K562 (cell line): ENCODE measurements at regions not wholly inside any gene's neighbourhood (a gene's known extent, or its start where the extent isn't known, plus 50 kb on each side); places are given as distances from the start of the nearest gene placed in this dataset.
A peak's percentile ranks its signal among the peaks of the same experiment; 100 is the strongest.

Experiments used
- ATAC-seq: fragments of 200-7000 bp; cut with Tn5 transposase; 3 replicates; pipeline ENCODE4 v1.9.1; 2020; ENCODE audit warnings: moderate library complexity
- BruUV-seq: library from RNA; stranded (reverse); fragments of 400-500 nt; replicated peaks from 2 replicates; lab custom pipeline; 2021; lab: Mats Ljungman, UMichigan
- CTCF ChIA-PET: fragments of 300-600 bp; formaldehyde crosslinking; extraction: SDS; loops from one replicate; lab custom pipeline; 2021; ENCODE audit warnings: low intra/inter-chr PET ratio; lab: Yijun Ruan, JAX
- POLR2A ChIA-PET: fragments of 300-600, 350-650 bp; sonication (Branson Sonifier 250); formaldehyde crosslinking; extraction: SDS; loops from one replicate; lab custom pipeline; 2021; ENCODE audit warnings: antibody characterized with exemption, inconsistent platforms; lab: Yijun Ruan, JAX
- DNase-seq, 4 experiments: peaks; one replicate each; pipeline versions ENCODE4 v3.0.0 to v3.0.0-alpha.2; 2011 to 2018; ENCODE audit warnings: low spot score in 3 of 4, mixed read lengths in 3 of 4; ENCODE audit errors: extremely low read depth in 1 of 4
- FAIRE-seq: peaks from 2 replicates; lab custom pipeline; 2011; peaks lifted over from hg19 to GRCh38; lab: Jason Lieb, UNC
- H2AFZ ChIP-seq: 2 replicates; pipeline ENCODE4 v1.6.0; 2011; ENCODE audit warnings: low read depth, low read length, control low read depth, inconsistent platforms
- H3K27ac ChIP-seq: fragments of 200-600 bp; 3 replicates; pipeline ENCODE4 v1.8.0; 2011; ENCODE audit warnings: low read depth, mild to moderate bottlenecking, control low read depth, inconsistent platforms, low read length, moderate library complexity, mixed read lengths; ENCODE audit errors: extremely low read depth
- H3K27me3 ChIP-seq, 2 experiments: fragments of 300-600 bp in 1 of 2; 2 replicates in 1 of 2; 3 replicates in 1 of 2; pipeline versions ENCODE4 v1.6.0 to v1.8.0; 2011; ENCODE audit warnings: inconsistent platforms in 2 of 2, low read length in 2 of 2, mild to moderate bottlenecking in 1 of 2, mixed read lengths in 1 of 2, moderate library complexity in 1 of 2; ENCODE audit not compliant: control insufficient read depth in 2 of 2, insufficient read depth in 2 of 2
- H3K36me3 ChIP-seq: fragments of 300-600 bp; 3 replicates; pipeline ENCODE4 v1.8.0; 2011; ENCODE audit warnings: mild to moderate bottlenecking, low read length, inconsistent platforms; ENCODE audit not compliant: control insufficient read depth, insufficient read depth
- H3K4me1 ChIP-seq, 2 experiments: fragments of 200-600 bp in 1 of 2; replicated peaks in 1 of 2; 2 replicates in 1 of 2; 3 replicates in 1 of 2; pipeline versions ENCODE4 v1.5.1 to v1.8.0; 2011; ENCODE audit warnings: inconsistent platforms in 2 of 2, low read length in 2 of 2, mild to moderate bottlenecking in 1 of 2, mixed read lengths in 1 of 2, moderate library complexity in 1 of 2; ENCODE audit not compliant: control insufficient read depth in 2 of 2, insufficient read depth in 2 of 2
- H3K4me2 ChIP-seq: 2 replicates; pipeline ENCODE4 v1.6.1; 2011; ENCODE audit warnings: low read length, control low read depth, inconsistent platforms, mixed read lengths; ENCODE audit not compliant: insufficient read depth
- H3K4me3 ChIP-seq: fragments of 200-600 bp; sonication (generic), shearing (Covaris generic); 2 replicates; pipeline ENCODE4 v1.5.1; 2016; ENCODE audit warnings: control low read depth, inconsistent platforms
- H3K79me2 ChIP-seq: fragments of 200-600 bp; 3 replicates; pipeline ENCODE4 v1.8.0; 2011; ENCODE audit warnings: low read length, inconsistent platforms; ENCODE audit not compliant: control insufficient read depth, insufficient read depth
- H3K9ac ChIP-seq, 2 experiments: 2 replicates each; pipeline versions ENCODE4 v1.6.0 to v1.6.1; 2011; ENCODE audit warnings: low read depth in 2 of 2, low read length in 2 of 2, control low read depth in 1 of 2, inconsistent platforms in 1 of 2, mild to moderate bottlenecking in 1 of 2, mixed read lengths in 1 of 2; ENCODE audit not compliant: insufficient read depth in 1 of 2
- H3K9me1 ChIP-seq: one replicate; pipeline ENCODE4 v1.6.0; 2011; ENCODE audit warnings: inconsistent platforms, mild to moderate bottlenecking, low read length, moderate library complexity; ENCODE audit not compliant: control insufficient read depth, insufficient read depth
- H3K9me3 ChIP-seq: replicated peaks from 2 replicates; pipeline ENCODE4 v1.5.1; 2011; ENCODE audit warnings: low read depth, low read length, inconsistent platforms; ENCODE audit not compliant: control insufficient read depth, insufficient read depth
- H4K20me1 ChIP-seq: replicated peaks from 2 replicates; pipeline ENCODE4 v1.6.1; 2011; ENCODE audit warnings: low read length, inconsistent platforms, mixed read lengths; ENCODE audit not compliant: control insufficient read depth, insufficient read depth
- ARID2 ChIP-seq: fragments of 450-650 bp; IDR thresholded peaks from 2 replicates; pipeline ENCODE4 v1.6.1; 2017; ENCODE audit warnings: antibody characterized with exemption, mild to moderate bottlenecking
- BHLHE40 ChIP-seq: IDR thresholded peaks from 2 replicates; pipeline ENCODE4 v1.6.1; 2011; ENCODE audit warnings: low read length, improper control_type of control experiment
- COPS2 ChIP-seq: fragments of 450-650 bp; conservative IDR thresholded peaks from 2 replicates; pipeline ENCODE4 v1.6.1; 2016; ENCODE audit warnings: mild to moderate bottlenecking, moderate library complexity
- CTCF ChIP-seq, 3 experiments: IDR thresholded peaks in 2 of 3; conservative IDR thresholded peaks in 1 of 3; 2 replicates each; pipeline ENCODE4 v1.5.1; 2011 to 2012; ENCODE audit warnings: low read length in 3 of 3, mild to moderate bottlenecking in 3 of 3, control low read depth in 2 of 3, improper control_type of control experiment in 1 of 3, inconsistent platforms in 1 of 3, low read depth in 1 of 3, mixed read lengths in 1 of 3, moderate library complexity in 1 of 3; ENCODE audit not compliant: insufficient read depth in 2 of 3
- ELK3 ChIP-seq: fragments of 450-650 bp; formaldehyde crosslinking; IDR thresholded peaks from 2 replicates; pipeline ENCODE4 v1.4.0; 2020; ENCODE audit warnings: mild to moderate bottlenecking
- FOXA3 ChIP-seq, 2 experiments: fragments of 450-650 bp in 1 of 2; sonication (generic) in 1 of 2; formaldehyde crosslinking; IDR thresholded peaks in 1 of 2; conservative IDR thresholded peaks in 1 of 2; 2 replicates each; pipeline versions ENCODE4 v1.4.0 to v1.8.0; 2020 to 2022; ENCODE audit warnings: mild to moderate bottlenecking in 2 of 2, missing genetic modification reagents in 1 of 2
- HSF4 ChIP-seq: fragments of 250-450 bp; sonication (Bioruptor Pico); IDR thresholded peaks from 2 replicates; pipeline ENCODE4 v2.1.2; 2022; ENCODE audit warnings: mild to moderate bottlenecking, moderate library complexity, borderline replicate concordance
- NFIC ChIP-seq: fragments of 450-650 bp; IDR thresholded peaks from 2 replicates; pipeline ENCODE4 v1.6.1; 2017; ENCODE audit warnings: mild to moderate bottlenecking, inconsistent platforms
- WGBS: fragments of 100-300 bp; shearing (Covaris generic); methylation state at CpG from one replicate; pipeline ENCODE4 v1.1.6; 2016; ENCODE audit warnings: low coverage, mixed read lengths; ENCODE audit not compliant: insufficient coverage; ENCODE audit errors: missing lambda C conversion rate; 5-methylcytosine and 5-hydroxymethylcytosine counted together
- in situ Hi-C: fragments of 300-500 bp; cut with MboI; formaldehyde crosslinking; loops from 4 replicates; pipeline ENCODE4 v1.15.0; 2018; ENCODE audit warnings: inconsistent platforms, mixed read lengths
- intact Hi-C: fragments of 100-400 bp; cut with micrococcal nuclease; formaldehyde crosslinking; loops from 2 replicates; pipeline ENCODE4 v1.14.2; 2022

GRCh38 chr11:115581871-115582639 is 77.8 kb upstream of the CADM1 start:
- Histone ChIP-seq H3K9me3 (no peaks in the 10 kb centered on the region), H3K9ac (no peak overlapping the region), H3K4me2 (no peak overlapping the region), H3K9me1 (no peaks in the 10 kb centered on the region), H3K79me2 (no peaks in the 10 kb centered on the region), H3K4me3 (no peak overlapping the region), H4K20me1 (no peaks in the 10 kb centered on the region), H2AFZ (no peak overlapping the region), H3K27ac (no peak overlapping the region), H3K36me3 (no peaks in the 10 kb centered on the region), H3K4me1 (no peaks in the 10 kb centered on the region), H3K27me3 (no peaks in the 10 kb centered on the region)
- POLR2A ChIA-PET, result no interaction called here
- WGBS, result 3% methylated on average over 20 of the region's 20 CpGs
- FAIRE-seq (no peak), DNase-seq (peak in 1 of 4 experiments; percentile 1), ATAC-seq (no peak)
- no TSS peak for BruUV-seq
- in situ Hi-C loops (no loop called here), intact Hi-C loops (no loop called here)
- TF ChIP-seq COPS2, result no peak
- TF ChIP-seq ELK3 (CRISPR knock-in tag), result no peak
- TF ChIP-seq NFIC, result peak; percentile 39
- TF ChIP-seq HSF4 (CRISPR knock-in tag), result no peak
- no peak for TF ChIP-seq FOXA3 (CRISPR knock-in tag; conservative IDR thresholded peaks at IDR 0.05 in 1 of 2, IDR thresholded peaks at IDR 0.05 in 1 of 2)
- TF ChIP-seq BHLHE40, result no peak
- no peak for TF ChIP-seq ARID2
- 0 out of 6 replicates have a peak, but pooled peaks of 1 of the 3 experiments have one; percentile 1 for TF ChIP-seq CTCF (IDR thresholded peaks at IDR 0.05 in 2 of 3, conservative IDR thresholded peaks at IDR 0.05 in 1 of 3; ENCODE audit: insufficient read depth in 2 of 3, low read depth in 1 of 3, low read length in 3 of 3)
- CTCF ChIA-PET, result no interaction called here
